T-helper 1 cell treated with Interleukin-12 subunit alpha and Interleukin-12 subunit beta and Interleukin-4 antibody, amounts not matched to agents 30 μg/mL and 1 μg/mL, for 36 hours (primary cell): ENCODE measurements at regions not wholly inside any gene's neighbourhood (a gene's known extent, or its start where the extent isn't known, plus 50 kb on each side); places are given as distances from the start of the nearest gene placed in this dataset.

Source experiments
- H3K27ac Mint-ChIP-seq: one replicate; pipeline ENCODE4 v1.8.0; 2021; ENCODE audit warnings: mild to moderate bottlenecking, mixed read lengths
- H3K27me3 Mint-ChIP-seq: one replicate; pipeline ENCODE4 v1.8.0; 2021; ENCODE audit warnings: low read depth, mixed read lengths
- H3K36me3 Mint-ChIP-seq: one replicate; pipeline ENCODE4 v1.8.0; 2021; ENCODE audit warnings: low read depth, mixed read lengths
- H3K4me1 Mint-ChIP-seq: one replicate; pipeline ENCODE4 v1.8.0; 2021; ENCODE audit warnings: low read depth, mixed read lengths
- H3K4me3 Mint-ChIP-seq: one replicate; pipeline ENCODE4 v1.8.0; 2021; ENCODE audit warnings: mild to moderate bottlenecking, moderate library complexity, mixed read lengths
- H3K9me3 Mint-ChIP-seq: one replicate; pipeline ENCODE4 v1.8.0; 2021; ENCODE audit warnings: mixed read lengths

- Mint-ChIP-seq H3K4me3 (no peak overlapping the region), H3K4me1 (no peaks in the 10 kb centered on the region), H3K27ac (no peak overlapping the region), H3K36me3 (no peaks in the 10 kb centered on the region), H3K9me3 (peaks cover 24% of the 10 kb centered on the region), H3K27me3 (no peaks in the 10 kb centered on the region)
Measured at GRCh38 chr15:49793943-49794342, 173.1 kb downstream of the DTWD1 start.

- Mint-ChIP-seq H3K27me3 (peaks cover 5% of the 10 kb centered on the region), H3K9me3 (peaks cover 23% of the 10 kb centered on the region), H3K36me3 (no peaks in the 10 kb centered on the region), H3K4me1 (no peaks in the 10 kb centered on the region), H3K27ac (no peak overlapping the region), H3K4me3 (no peak overlapping the region)
Measured at GRCh38 chr15:49801796-49802195, 180.9 kb downstream of the DTWD1 start.
